ENCODE measurements at regions not wholly inside any gene's neighbourhood (a gene's known extent, or its start where the extent isn't known, plus 50 kb on each side); places are given as distances from the start of the nearest gene placed in this dataset.

- no peak for TF ChIP-seq CTCF (IDR thresholded peaks at IDR 0.05)
- TF ChIP-seq POLR2A (IDR thresholded peaks at IDR 0.05), result no peak
Observed at GRCh38 chr16:5885521-5885920, 787.9 kb upstream of the EEF2KMT start.

Data from heart left ventricle (tissue), 13 donors.